Stimulated activated CD4-positive, alpha-beta T cell treated with anti-CD3 and anti-CD28 coated beads, TNF-alpha, amount 100 ng/mL, for 48 hours (primary cell): ENCODE measurements at regions not wholly inside any gene's neighbourhood (a gene's known extent, or its start where the extent isn't known, plus 50 kb on each side); places are given as distances from the start of the nearest gene placed in this dataset.
"Not testable (repeated sequence)": the region's sequence is repeated elsewhere in the genome, so short reads cannot be mapped to it uniquely, and the experiment has no call there.

Source experiments
- DNase-seq, 3 donors: peaks; one replicate each; pipeline ENCODE4 v3.0.0-alpha.2; 2020; ENCODE audit warnings: low read depth in 3 of 3

- DNase-seq, result no peak
These were observed 358.2 kb downstream of the EDEM1 start for GRCh38 chr3:5545719-5546118.

- no peak for DNase-seq
These were observed 365.7 kb downstream of the EDEM1 start for GRCh38 chr3:5553203-5553602.

DNA sequence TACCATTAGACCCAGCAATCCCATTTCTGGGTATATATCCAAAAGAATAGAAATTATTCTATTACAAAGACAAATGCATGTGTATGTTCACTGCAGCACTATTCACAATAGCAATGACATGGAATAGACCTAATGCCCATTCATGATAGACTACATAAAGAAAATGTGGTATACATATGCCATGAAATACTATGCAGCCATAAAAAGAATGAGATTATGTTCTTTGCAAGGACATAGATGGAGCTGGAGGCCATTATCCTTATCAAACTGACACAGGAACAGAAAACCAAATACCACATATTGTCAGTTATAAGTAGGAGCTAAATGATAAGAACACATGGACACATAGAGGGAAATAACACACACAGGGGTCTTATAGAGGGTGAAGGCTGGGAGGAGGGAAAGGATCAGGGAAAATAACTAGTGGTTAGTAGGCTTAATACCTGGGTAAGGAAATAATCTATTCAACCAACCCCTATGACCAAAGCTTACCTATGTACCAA lies 366.8 kb downstream of the EDEM1 start:
- DNase-seq, result no peak

GRCh38 chr3:5560199-5560598 lies 372.7 kb downstream of the EDEM1 start:
- no peak for DNase-seq

- DNase-seq, result no peak
These were observed 376.2 kb downstream of the EDEM1 start for GRCh38 chr3:5563537-5564277.

DNA sequence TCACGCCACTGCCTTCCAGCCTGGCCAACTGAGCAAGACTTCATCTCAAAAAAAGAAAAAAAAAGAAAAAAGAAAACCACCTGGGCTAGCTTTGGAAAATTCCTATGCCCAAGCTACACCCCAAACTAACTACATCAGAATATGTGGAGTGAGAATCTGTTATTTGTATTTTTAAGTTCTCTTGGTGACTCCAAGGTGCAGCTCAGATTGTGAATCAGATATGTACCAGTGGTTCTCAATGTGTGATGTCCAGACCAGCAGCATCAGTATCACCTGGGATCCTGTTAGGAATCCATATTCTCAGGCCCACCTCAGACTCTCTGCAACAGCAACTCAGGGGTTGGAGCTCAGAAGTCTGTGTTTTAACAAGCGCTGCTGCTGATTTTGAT lies 376.8 kb downstream of the EDEM1 start:
- DNase-seq, result no peak

DNA sequence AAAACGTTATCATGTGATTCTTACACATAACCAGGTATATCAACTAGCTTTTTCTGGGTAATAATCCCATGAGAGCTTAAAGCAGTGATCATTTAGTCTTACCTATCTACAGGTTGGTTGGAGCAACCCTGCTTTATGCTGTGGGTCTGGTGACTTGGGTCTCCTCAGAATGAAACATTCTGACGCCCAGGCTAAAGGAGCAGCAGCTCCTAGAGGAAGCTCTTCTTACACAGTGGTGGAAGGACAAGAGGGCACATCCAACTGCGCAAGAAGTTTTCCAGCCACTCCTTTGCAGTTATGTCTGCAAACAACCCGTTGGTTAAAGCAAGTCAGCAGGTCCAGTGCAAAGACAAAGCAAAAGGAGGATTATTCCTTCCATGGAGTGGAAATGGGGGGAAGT lies 377.5 kb downstream of the EDEM1 start:
- no peak for DNase-seq

GRCh38 chr3:5567113-5567512 lies 379.6 kb downstream of the EDEM1 start:
- no peak for DNase-seq

DNA sequence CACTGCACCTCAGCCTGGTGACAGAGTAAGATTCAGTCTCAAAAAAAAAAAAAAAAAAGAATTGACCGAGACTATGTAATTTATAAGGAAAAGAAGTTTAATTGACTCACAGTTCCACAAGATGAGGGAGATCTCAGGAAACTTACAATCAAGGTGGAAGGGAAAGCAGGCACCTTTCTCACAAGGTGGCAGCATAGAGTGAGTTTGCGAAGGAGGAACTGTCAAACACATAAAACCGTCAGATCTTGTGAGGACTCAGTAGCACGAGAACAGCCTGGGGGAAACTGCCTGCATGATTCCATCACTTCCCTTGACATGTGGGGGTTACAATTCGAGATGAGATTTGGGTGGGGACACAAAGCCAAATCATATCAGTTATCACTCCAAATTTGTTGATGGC lies 380.9 kb downstream of the EDEM1 start:
- DNase-seq, result no peak

DNA sequence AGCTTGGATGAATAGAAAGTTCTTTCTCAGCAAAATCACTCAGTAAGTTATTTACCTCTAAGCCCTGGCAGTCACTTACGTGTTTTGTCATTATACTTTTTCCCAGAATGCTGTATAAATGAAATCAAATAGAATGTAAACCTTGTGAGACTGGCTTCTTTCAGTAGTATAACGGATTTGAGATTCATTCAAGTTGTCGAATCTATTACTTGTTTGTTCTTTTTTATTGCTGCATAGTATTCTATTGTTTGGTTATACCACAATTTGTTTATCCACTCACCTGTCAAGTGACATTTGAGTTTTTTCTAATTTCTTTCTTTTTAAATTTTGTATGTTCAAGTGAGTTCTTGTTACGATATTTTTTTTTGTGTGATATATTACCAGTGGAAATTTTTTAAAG lies 381.6 kb downstream of the EDEM1 start:
- no peak for DNase-seq

GRCh38 chr3:5572168-5572567 lies 384.7 kb downstream of the EDEM1 start:
- DNase-seq, result no peak

- no peak for DNase-seq
These were observed 388.9 kb downstream of the EDEM1 start for GRCh38 chr3:5576277-5577011.

DNA sequence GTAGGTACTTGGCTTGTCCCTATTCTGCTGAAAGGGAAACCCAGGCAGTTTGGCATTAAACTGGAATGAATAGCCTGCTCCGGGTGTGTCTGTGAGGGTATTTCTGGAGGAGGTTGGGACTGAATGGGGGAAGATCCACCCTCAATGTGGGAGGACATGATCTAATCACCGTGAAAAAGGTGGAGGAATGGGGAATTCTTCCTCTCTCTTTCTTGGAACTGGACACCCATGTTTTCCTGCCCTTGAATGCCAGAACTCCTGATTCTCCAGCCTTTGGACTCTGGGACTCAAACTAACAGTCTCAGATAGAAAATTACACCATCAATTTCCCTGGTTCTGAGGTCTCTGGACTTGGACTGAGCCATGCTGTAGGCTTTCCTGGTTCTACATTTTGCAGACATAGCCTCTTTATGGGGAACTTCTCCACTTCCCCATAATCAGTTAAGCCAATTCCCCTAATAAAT lies 391.7 kb downstream of the EDEM1 start:
- no peak for DNase-seq

DNA sequence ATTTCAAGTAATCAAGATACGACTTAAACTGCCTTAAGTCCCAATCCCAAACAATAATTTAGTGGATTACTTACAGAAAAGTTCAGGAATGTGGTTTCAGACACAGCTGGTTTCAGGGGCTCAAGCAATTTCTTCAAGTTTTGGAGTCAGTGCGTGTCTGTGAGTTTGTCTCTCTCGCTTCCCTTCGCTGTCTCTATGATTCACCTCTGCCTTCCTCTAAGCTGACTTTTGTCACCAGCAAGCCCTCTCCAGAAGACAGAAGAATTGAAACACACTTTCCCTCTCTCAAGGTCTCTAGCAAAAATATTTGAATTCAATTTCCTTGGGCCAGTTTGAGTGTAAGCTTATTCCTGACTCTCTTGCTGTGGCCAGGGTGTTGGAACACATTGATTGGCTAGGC lies 392.4 kb downstream of the EDEM1 start:
- no peak for DNase-seq

- DNase-seq, result no peak
These were observed 393.3 kb downstream of the EDEM1 start for GRCh38 chr3:5580826-5581225.

DNA sequence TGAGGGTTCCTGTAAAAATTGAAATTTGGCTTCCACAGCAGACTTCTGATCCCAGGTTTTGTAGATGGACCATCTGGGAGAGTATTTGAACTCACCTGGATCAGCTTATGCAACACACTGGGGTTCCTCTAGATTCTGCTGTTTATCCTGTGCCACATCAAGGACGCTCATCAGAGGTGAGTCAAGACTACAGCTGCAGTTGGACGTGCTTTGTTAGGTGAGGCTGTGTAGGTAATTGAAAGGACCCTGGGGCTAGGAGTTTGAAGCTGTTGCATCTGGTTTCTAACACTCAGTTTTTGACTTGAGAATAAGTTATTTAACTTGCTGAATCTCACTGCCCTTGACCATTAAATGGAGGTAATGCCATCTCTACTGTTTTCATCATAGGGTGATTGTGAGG lies 394.2 kb downstream of the EDEM1 start:
- no peak for DNase-seq

- no peak for DNase-seq
These were observed 396.4 kb downstream of the EDEM1 start for GRCh38 chr3:5583920-5584319.

- DNase-seq, result no peak
These were observed 397.6 kb downstream of the EDEM1 start for GRCh38 chr3:5585085-5585484.

DNA sequence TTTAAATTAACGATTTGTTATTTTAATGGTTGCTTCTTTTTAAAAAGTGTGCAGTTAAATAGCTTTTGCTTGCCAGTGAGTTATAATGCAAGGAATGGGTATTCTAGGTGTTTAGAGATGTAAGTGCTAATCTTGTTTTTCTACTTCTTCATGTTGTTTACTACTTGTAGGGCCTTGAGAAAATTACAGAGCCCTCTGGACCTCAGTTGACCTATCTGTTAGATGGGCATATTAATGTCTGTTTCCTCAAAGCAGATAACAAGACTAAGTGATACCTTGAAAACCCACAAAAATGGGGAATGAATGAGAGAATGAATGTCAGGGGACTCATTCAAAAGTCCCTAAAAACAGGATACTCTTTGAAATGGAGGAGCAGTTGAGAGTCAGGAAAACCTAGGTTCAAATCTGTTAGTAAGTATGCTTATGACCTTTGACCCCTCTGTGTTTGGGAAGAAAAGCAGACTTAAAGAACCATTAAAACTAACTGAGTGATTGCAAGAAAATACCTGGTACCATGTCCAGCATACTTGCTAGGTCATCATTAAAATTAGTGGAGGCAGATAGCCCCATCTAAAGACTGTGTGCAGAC lies 419.5 kb downstream of the EDEM1 start:
- no peak for DNase-seq

DNA sequence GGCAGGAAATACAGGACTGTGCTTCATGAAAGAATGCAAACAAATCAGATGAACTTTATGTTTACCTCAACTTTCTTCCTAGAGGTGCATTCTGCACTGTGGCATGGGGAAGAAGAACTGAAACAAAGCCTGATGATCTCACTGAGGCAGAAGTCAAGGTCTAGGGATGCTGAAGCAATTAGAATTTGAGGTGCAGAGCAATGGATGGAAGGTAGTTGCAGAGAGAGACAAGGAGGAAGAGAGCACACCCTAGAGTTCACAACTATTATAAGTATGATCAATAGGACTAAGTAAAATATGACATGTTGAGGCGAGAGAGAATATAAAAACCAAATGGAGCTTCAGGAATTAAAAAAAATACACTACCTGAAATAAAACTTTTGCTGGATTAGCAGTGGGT lies 420.1 kb downstream of the EDEM1 start:
- no peak for DNase-seq

DNA sequence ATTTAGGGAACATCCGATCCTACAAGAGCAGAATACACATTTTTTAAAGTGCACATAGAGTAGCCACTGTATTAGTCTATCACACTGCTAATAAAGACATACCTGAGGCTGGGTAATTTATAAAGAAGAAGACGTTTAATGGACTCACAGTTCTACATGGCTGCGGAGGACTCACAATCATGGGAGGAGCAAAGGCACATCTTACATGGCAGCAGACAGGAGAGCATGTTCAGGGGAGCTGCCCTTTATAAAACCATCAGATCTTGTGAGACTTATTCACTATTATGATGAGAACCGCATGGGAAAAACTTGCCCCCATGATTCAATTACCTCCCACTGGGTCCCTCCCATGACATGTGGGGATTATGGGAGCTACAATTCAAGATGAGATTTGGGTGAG lies 421.5 kb downstream of the EDEM1 start:
- not testable (repeated sequence) for DNase-seq

DNA sequence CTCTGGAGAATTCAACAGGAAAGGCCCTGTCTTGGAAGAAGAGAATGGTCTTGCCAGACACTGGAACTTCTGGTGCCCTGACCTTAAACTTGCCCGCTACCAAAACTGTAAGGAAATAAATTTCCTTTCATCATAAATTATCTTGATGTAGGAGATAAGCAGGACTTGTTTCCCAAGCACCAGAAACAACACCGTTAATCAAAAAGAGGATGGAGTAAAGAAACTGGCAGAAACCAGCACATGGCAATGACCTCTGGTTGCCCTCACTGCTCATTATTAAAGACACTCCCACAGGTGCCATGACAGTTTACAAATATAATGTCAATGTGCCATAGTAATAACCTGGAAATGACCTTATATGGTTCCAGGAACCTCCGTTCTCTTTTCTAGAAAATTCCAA lies 426.1 kb downstream of the EDEM1 start:
- DNase-seq, result no peak

GRCh38 chr3:5616873-5617272 lies 429.4 kb downstream of the EDEM1 start:
- no peak for DNase-seq
